GM18907 (cell line): ENCODE measurements at regions not wholly inside any gene's neighbourhood (a gene's known extent, or its start where the extent isn't known, plus 50 kb on each side); places are given as distances from the start of the nearest gene placed in this dataset.
A peak's percentile ranks its signal among the peaks of the same experiment; 100 is the strongest.
"Not testable (repeated sequence)": the region's sequence is repeated elsewhere in the genome, so short reads cannot be mapped to it uniquely, and the experiment has no call there.

Experiments
- ATAC-seq: cut with Tn5 transposase; IDR thresholded peaks from one replicate; pipeline ENCODE4 v1.9.1; 2021; ENCODE audit warnings: mild to moderate bottlenecking, moderate library complexity; ENCODE audit not compliant: unreplicated experiment

DNA sequence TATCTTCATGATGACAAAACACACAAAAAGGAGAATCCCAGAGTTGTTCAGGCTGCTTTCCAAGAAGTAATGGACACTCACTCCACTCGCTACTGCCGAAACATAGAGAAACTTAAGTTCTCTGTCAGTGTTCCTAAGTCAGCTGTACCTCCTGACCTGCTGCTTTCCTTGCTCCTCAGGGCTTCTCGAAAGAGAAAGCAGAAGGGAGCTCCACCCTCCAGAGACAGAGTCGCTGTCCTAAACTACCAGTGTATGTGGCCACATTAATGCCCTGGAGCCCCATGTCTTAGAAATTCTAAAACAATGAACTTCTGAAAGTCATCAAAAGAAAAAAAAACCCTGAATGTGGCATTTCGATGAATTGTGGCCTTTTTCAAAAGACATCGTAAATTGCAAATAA lies 390.8 kb upstream of the MON1B start:
- no peak for ATAC-seq

DNA sequence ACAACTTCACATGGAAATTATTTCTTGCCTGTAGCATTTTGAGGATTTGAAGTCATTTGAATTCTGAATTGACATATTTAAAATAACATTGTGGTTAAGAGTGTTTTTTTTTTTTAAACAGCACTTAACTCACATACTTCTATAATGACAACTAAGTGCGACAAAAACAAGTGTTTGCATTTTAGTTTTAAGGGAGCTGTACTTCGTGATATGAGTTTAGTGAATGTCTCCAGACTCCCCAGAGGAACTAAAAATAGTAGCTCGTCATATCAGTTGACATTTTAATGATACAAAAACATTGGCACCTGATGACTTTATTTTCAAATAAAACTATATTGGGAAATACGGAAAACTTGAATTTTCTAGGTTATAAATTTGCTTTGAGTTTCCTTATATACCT lies 389.6 kb upstream of the MON1B start:
- ATAC-seq = no peak

DNA sequence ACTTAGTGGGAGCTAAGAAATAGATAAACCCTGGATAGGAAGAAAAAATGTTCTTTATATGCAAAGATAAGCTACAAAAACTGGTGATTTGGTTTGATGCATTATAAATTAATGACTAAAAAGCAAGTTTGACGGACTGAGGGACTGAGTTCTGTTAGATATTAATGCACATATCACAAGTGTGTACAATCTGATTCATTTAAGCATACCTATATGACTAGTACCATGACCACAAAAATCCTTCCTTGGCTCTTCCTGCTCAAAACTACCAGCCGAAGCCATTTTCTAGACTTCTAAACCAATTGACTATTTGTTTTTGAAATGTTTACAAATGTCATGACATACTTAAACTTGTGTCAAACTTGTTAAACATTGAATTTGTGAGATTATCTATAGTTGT lies 374.5 kb upstream of the MON1B start:
- ATAC-seq = peak; percentile 78

DNA sequence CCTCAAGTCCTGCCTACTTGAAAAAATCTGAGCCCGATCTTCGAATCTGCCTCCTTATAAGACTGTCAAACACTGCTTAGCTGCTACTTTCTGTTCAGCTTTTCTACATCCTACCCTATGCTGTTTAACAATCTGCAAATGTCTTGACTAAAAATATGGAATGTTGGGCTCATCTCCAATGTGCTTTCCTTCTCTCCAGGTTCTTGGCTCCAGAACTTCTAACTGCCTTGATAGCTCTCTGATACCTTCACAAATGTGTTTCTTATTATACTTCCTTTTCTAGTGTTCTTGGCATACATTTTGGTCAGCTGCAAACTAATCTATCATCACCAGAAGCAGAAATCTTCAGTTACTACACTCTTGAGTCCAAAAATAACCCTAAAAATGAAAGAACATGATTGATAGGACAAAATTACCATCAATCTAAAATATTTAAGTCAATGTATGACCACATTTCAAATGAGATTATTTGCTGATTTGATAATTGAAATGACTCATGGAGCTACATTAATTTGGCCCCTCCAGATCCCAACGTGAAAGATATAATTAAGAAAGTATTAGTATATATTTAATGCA lies 372.3 kb upstream of the MON1B start:
- no peak for ATAC-seq

DNA sequence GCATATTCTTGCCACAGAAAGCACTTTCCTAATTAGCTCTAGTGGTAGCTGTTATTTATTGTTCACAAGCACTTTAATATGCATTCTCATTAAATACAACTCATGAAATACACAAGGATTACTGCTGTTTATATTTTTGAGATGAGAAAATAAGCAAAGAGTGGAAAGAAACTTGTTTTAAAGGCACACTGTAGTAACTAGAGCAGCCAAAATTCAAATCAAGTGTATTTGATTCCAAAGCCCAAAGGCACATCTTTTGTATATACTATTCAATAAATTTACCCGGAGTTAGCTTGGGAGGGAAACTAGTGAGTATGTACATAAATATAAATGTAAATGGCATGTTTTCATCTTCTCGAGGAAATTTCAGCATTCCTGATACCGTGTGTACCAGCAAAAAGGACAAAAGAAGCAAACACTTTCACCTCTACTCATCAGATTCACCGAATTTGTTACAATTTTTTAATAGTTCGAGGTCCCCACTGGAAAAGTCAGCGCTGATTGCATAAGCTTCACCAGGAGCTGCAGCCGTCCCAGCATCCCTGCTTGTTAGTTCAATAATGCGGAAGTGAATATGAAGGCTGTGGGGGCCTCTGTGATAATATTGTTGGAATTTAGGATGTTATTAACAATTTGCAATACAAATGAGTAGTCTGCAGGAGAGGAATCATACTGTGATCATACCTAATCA lies 371.6 kb upstream of the MON1B start:
- no peak for ATAC-seq

GRCh38 chr16:76824221-76824620 lies 366.8 kb upstream of the MON1B start:
- ATAC-seq = no peak

GRCh38 chr16:76824791-76825190 lies 366.2 kb upstream of the MON1B start:
- ATAC-seq = no peak

- ATAC-seq = no peak
Observed at GRCh38 chr16:76835339-76835738, 355.7 kb upstream of the MON1B start.

- no peak for ATAC-seq
Observed at GRCh38 chr16:76835779-76836300, 355.1 kb upstream of the MON1B start.

DNA sequence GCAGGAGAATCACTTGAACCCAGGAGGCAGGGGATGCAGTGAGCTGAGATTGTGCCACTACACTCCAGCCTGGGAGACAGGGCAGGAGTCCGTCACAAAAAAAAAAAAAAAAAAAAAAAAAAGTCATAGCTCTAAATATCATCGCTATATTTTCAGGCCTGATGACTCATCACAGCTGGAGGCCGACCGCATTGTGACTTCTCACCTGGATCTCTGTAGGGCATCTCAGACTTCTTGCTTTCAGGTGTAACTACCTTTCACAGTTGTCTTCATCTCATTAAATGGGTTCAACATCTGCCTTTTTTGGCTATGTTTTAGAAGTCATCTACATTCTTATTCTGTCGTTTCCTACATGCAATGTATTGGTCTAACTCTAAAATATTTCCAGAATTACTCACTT lies 353.1 kb upstream of the MON1B start:
- ATAC-seq = no peak

GRCh38 chr16:76854234-76854633 lies 336.8 kb upstream of the MON1B start:
- ATAC-seq = no peak

DNA sequence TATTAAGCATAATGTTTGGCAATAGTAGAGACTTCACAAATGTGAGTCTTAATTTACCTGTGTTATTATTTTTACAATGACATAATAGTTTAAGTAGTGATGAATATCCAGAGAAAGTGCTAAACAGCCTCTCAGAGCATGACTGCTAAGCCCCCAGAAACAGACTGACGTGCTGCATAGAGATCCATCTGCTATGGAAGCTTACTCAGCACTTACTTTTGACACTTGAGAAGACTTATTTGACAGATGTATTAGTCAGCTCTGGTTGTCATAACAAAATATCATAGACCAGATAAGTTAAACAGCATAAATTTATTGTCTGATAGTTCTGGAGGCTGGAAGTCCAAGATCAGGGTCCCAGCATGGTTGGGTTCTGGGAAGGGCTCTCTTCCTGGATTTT lies 334.9 kb upstream of the MON1B start:
- ATAC-seq = no peak

DNA sequence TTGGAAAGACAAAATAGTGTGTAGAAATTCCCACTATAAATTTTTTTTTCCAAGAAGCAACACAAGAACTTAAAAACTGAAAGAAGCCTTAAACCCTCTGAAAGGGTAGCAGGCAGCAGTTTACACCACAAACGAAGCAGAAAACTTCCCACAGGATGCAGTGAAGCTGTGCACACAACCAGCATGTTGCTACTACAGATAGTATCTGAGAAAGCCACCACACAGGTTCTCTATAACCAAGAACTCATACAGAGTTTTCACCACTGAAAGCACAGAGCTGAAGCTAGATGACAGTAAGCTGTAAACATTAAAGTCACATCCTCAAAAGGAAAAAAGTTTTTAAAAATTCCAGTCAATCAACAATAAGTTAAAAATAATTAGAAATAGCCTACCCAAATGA lies 333.6 kb upstream of the MON1B start:
- no peak for ATAC-seq

- ATAC-seq = no peak
Observed at GRCh38 chr16:76862901-76863300, 328.1 kb upstream of the MON1B start.

DNA sequence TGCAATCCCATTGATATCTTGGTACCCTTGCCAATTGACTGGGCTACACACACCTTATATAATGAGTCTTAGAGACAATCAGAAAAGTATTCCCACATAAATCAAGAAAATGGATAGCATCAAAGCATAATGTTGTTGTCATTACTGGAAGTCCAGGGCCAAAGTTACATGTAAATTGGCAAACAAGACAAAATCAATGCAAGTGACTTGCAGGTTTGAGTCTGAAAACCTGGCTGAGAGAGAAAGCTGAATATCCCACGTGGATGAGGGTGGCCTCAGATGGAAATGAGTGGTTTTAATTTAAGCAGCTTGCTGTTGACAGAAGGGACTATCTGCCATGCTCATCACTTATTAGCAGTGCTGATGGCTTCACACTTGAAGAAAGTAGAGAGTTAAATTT lies 324.0 kb upstream of the MON1B start:
- ATAC-seq = no peak

- no peak for ATAC-seq
Observed at GRCh38 chr16:76875898-76876297, 315.1 kb upstream of the MON1B start.

DNA sequence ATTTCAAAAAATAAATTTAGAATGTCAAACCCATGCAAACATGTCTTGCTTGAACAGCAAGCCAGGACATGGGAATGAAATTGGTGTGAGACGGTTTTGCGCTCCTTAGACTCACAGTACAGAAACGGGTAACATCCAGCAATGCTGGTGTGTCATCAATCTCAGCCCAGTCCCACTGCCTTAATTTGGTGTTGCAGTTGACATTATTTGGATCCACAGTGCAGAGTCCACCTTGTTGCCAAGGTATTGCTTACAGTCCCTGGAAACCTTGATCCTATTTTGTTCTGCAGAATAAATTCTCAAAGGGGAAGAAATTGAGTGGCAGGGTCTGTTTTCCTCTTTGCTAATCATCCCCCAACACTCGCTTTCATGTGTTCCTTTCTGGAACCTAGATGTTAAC lies 311.6 kb upstream of the MON1B start:
- ATAC-seq = no peak

GRCh38 chr16:76880523-76880922 lies 310.5 kb upstream of the MON1B start:
- not testable (repeated sequence) for ATAC-seq

- no peak for ATAC-seq
Observed at GRCh38 chr16:76882105-76882504, 308.9 kb upstream of the MON1B start.

- no peak for ATAC-seq
Observed at GRCh38 chr16:76883076-76883475, 307.9 kb upstream of the MON1B start.

DNA sequence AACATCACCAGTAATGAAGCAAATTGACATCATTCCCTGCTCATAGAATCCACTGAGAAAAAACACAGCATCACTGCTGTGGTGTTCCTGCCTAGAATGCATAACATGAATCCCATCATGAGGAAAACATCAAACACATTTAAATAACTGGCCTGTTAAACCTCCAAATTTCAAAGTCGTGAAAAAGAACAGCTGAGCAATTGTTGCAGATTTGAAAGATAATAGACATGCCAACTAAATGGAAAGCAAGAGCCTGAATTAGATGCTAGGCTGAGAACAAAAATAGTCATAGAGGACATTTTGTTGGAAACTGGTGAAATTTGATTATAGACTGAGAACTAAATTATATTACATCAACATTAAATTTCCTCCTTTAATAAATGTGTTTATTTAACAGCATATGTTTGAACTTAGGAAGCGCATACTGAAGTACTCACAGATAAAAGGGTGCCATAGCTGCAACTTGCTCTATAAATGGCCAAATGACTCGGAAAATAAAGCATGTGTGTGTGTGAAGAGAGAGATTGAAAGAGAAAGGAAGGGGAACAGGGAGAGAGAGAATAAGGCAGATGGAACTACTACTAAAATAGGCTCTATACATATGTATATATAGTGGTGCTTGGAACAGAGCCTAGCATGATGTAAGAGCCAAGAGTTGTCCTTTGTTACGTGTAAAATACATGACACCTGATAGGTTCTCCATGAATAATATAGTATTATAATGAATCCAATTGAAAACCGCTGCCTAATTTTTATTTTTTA lies 305.0 kb upstream of the MON1B start:
- no peak for ATAC-seq

- ATAC-seq = no peak
Observed at GRCh38 chr16:76897816-76898215, 293.2 kb upstream of the MON1B start.
